HG03175 (cell line): ENCODE measurements at regions not wholly inside any gene's neighbourhood (a gene's known extent, or its start where the extent isn't known, plus 50 kb on each side); places are given as distances from the start of the nearest gene placed in this dataset.
"Not testable (repeated sequence)": the region's sequence is repeated elsewhere in the genome, so short reads cannot be mapped to it uniquely, and the experiment has no call there.

Experiments used
- ATAC-seq: cut with Tn5 transposase; IDR thresholded peaks from one replicate; pipeline ENCODE4 v1.9.1; 2021; ENCODE audit warnings: mild to moderate bottlenecking, moderate library complexity; ENCODE audit not compliant: unreplicated experiment

GRCh38 chr4:81319657-81320056 lies 104.6 kb upstream of the PRKG2 start:
- ATAC-seq = no peak

DNA sequence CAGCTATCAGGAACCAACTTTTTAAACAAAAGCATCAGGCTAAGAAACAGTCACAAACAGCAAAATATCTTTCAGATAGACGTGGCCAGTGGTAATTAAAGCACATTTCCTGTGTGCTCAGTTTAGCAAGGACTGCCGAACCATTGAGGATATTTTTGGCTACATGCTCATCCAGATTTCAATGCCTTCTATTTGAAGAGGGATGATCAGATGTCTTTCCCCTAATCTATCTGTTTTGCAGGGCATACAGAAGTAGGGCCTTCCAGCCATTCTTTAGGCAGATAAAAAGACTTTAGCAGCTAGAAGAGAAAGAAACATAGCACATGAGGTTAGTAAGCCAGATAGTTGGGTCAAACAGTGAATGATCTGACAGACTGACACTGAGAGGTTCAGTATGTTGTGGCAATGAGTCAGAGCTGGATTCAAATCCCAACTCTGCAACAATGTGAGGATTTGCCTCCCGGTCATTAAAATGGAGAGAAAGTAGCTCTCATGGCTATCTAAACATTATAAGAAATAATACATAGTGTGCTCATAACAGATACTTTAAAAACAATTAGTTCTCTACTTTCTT lies 100.0 kb upstream of the PRKG2 start:
- no peak for ATAC-seq

- ATAC-seq = no peak
These were observed 99.3 kb upstream of the PRKG2 start for GRCh38 chr4:81314196-81314896.

GRCh38 chr4:81307991-81308390 lies 93.0 kb upstream of the PRKG2 start:
- ATAC-seq = no peak

DNA sequence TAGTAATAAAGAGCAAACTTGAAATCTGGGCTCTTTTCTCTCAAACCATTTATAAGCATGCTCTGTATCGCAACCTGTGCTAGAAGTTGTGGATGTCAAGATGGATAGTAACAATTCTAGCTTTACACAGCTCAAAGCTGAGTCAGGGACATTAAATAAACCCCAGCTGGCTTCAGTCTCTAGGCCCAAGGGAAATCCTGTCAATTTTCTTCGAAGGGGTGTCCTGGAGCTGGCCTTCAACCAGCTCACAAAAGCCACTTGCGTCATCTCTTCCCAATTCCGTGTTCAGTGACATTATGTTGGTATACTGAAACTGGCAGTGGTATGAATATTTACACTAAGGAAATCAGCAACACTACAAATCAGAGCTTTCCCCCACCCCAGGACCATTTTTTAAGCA lies 89.8 kb upstream of the PRKG2 start:
- no peak for ATAC-seq

DNA sequence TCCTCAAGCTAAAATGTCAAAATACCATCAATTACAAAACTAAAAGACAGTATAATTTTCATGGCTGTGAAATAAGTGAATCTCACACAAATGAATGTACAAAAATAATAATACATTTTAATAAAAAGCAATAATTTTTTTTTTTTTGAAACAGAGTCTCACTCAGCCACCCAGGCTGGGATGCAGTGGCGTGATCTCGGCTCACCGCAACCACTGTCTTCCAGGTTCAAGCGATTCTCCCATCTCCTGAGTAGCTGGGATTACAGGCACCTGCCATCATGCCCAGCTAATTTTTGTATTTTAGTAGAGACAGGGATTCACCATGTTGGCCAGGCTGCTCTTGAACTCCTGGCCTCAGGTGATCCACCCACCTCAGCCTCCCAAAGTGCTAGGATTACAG lies 85.3 kb upstream of the PRKG2 start:
- ATAC-seq = not testable (repeated sequence)

- no peak for ATAC-seq
These were observed 75.8 kb upstream of the PRKG2 start for GRCh38 chr4:81290813-81291212.

DNA sequence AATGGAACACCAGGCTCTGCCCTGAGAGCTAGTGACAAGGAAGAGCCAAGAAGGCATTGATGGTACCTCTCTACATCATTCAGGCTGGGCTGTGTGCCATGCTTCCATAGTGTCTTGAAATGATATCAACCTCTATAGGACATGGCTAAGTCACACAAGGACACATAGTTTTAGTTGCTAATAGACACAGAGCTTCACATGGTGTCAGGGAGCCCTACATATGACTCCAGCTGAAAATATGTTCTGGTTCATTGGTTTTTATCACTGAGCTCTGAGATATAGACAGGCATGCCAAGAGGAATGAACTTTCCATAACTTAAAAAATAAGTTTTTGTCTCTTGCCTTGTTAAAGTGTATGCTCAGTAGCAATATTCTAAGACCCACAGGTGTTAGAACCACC lies 72.1 kb upstream of the PRKG2 start:
- ATAC-seq = no peak

DNA sequence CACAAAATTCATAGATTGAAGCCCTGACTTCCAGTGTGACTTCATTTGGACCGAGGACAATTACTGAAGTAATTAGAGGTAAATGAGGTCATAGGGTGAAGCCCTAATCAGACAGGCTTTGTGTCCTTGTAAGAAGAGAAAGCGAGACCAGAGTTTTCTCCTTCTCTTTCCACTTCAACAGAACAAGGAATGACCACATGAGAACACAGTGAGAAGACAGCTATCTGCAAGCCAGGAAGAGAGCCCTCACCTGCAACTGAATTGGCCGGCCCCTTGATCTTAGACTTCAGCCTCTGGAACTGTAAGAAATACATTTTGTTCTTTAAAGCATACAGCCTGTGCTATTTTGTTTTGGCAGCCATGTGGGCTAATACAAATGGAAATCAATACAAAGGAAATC lies 67.1 kb upstream of the PRKG2 start:
- ATAC-seq = no peak

DNA sequence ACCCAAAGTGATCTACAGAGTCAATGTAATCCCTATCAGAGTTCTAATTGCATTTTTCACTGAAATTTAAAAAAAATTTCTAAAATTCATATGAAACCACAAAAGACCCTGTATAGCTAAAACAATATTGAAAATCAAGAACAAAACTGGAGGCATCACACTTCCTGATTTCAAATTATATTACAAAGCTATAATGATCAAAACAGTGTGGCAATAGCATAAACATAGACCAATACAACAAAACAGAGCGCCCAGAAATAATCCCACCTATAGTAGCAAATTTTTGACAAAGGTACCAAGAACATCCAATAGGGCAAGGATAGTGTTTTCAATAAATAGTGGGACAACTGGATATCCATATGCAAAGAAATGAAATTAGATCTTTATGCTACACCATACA lies 59.4 kb upstream of the PRKG2 start:
- no peak for ATAC-seq

- no peak for ATAC-seq
These were observed 57.6 kb upstream of the PRKG2 start for GRCh38 chr4:81272671-81273070.
